Ramos (cell line): ENCODE measurements at regions not wholly inside any gene's neighbourhood (a gene's known extent, or its start where the extent isn't known, plus 50 kb on each side); places are given as distances from the start of the nearest gene placed in this dataset.
"Not testable (repeated sequence)": the region's sequence is repeated elsewhere in the genome, so short reads cannot be mapped to it uniquely, and the experiment has no call there.

ENCODE experiments used
- in situ Hi-C: fragments of 300-500 bp; cut with MboI; formaldehyde crosslinking; loops from one replicate; pipeline ENCODE4 v1.14.3; 2022; ENCODE audit warnings: low sequenced_read_pairs; ENCODE audit not compliant: unreplicated experiment

DNA sequence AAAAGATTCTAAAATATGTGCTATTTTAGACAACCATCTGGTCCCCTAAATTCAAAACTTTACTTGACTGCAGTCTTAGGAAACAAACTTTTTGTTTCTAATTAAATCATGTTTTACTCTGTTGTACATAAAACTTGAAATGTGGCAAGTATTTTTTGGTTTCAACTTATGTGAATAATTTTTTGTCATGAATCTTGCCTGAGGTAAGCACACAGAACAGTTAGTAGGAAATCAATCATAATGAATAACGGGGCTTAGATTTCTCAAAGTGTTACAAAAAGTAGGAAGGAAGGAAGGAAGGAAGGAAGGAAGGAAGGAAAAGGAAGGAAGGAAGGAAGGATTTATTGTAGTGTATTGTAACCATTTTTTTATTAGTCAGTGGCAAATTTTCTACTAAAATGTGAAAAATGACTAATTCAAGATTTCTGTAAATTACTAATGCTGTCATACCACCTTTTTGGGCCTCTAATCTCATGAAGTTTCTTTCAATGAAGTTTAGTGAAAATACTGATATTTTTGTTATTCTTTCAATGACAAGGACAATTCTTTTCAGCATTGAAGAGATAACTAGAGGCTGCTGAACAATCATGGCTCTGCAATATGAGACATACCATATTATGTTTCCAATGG, 1689.2 kb downstream of the OTOL1 start:
- in situ Hi-C loops, result no loop called here

DNA sequence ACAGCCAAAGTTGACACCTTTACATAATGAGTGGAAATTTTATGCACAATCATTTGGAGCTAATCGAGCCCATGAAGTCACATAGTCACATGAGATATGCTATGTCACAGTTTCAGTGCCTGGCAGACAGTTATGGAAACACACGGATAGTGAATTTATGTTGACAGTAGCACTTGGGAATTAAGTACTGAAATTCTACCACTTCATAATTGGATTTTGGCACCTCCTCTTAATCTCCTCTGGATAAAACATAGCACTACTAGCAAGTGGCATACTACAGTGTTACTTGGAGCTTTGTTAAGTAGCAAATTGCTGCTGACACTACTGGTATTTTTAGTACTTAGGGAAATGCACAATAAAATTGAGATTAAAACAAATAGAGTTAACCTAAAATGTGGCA, 1679.4 kb downstream of the OTOL1 start:
- in situ Hi-C loops, result no loop called here

DNA sequence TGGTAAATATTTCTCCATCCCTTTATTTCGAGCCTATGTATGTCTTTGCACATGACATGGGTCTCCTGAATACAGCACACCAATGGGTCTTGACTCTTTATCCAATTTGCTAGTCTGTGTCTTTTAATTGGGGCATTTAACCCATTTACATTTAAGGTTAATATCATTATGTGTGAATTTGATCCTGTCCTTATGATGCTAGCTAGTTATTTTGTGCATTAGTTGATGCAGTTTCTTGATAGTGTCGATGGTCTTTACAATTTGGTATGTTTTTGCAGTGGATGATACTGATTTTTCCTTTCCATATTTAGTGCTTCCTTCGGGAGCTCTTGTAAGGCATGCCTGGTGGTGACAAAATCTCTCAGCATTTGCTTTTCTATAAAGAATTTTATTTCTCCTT, 1675.9 kb downstream of the OTOL1 start:
- in situ Hi-C loops, result not testable (repeated sequence)

DNA sequence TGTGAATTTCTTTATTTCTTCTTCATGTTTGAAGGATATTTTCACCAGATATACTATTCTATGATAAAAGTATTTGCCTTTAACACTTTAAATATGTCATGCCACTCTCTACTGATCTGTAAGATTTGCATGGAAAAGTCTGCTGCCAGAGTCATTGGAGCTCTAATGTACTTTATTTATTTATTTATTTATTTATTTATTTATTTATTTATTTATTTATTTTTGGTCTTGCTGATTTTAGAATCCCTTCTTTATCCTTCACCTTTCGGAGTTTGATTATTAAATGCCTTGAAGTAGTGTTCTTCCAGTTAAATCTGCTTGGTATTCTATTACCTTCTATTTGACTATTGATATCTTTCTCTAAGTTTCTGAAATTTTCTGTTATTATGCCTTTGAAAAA, 1669.6 kb downstream of the OTOL1 start:
- in situ Hi-C loops, result no loop called here

DNA sequence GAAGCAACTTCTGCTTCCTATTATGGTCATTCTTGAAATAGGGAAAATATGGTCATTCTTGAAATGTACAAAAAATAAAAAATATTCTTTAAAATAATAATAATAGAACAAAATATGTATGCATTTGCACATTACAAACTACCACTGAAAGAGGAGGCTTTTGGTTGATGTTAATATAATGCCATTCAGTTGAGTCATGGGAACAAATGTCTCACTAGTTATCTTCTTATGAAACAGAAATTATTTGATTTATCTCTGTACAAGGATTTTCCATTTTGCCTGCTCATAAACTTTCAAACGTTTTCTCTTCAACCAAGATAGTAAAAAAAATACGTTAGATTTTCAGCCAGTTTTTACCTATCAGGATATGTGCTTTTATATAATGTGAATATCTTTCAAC, 1662.7 kb downstream of the OTOL1 start:
- in situ Hi-C loops, result no loop called here

DNA sequence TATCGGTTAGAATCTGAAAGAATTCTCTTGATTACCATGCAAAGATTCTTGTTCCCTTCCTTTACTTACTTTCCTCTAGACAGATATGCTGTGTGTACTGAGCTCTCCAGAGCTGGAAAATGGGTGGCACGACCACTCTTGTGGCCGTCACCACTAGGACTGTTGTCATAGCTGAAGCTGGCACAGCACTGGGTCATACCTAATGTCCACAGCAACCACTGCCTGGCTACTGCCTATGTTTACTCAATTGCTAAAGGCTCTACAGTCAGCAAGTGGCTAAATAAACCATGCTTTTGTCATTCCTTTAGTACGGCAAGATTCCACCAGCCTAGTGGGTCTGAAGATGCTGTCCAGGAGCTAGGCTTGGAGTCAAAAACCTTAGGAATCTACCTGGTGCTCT, 1643.0 kb downstream of the OTOL1 start:
- in situ Hi-C loops, result no loop called here

DNA sequence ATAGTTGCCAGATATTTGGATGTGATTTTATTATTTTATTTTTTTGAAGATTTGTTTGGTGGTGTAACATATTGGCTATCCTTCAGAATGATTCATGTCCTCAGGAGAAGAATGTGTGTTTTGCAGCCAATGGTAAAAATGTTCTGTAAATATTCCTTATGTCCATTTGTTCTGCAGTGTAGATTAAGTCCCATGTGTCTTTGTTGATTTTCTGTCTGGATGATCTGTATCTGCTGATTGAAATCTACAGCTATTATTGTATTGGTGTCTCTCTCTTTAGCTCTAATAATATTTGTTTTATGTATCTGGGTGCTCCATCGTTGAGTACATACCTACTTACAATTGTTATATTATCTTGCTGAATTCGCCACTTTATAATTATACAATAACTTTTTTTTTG, 1641.7 kb downstream of the OTOL1 start:
- in situ Hi-C loops, result no loop called here

DNA sequence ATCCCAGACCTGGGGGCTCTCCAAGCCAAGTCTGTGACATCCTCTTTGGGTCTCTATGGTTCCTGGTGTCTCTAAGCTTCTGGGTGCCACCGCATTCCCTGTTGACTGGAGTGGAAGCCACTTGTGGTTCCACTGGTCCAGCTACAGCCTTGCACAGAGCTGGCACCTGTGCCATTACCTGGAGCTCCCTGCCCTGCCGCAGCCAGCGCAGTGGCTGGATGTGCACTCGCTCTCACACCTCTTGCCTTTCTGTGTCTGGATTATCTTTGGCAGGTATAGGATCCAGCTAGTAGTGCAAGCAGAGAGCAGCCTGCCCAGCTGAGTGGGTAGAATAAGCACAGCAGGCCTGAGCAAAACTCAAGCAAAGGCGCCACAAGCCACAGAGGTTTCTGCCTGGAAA, 1635.5 kb downstream of the OTOL1 start:
- in situ Hi-C loops, result no loop called here

DNA sequence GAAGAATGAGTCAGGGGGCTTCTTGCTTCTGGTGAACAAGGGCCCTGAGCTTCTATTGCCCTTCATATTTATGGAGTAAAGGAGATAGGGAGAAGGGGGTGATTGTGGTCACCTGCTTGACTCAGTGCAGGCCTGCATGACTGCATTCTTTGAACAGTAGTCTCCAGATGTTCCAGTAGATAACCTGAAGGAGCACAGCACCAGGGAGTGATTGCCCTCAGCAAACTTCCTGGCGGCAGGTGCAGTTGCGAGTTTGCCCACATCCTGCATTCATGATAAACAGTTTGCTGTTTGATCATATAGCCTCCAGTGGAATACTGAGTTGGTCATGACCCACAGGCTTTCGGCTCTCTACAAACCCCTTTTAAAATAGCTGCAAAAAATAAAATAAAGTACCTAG, 1632.7 kb downstream of the OTOL1 start:
- in situ Hi-C loops, result no loop called here

DNA sequence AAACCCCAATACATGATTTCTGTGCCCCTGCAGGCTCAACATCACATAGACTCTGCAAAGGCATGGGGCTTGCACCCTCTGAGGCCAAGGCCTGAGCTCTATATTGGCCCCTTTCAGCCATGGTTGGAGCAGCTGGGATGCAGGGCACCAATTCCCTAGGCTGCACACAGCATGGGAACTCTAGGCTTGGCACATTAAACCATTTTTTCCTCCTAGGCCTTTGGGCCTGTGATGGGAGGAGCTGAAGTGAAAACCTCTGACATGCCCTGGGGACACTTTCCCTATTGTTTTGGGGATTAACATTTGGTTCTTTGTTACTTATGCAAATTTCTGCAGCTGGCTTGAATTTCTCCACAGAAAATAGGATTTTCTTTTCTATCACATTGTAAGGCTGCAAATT, 1629.5 kb downstream of the OTOL1 start:
- in situ Hi-C loops, result no loop called here
